GM19372 (cell line): ENCODE measurements at regions not wholly inside any gene's neighbourhood (a gene's known extent, or its start where the extent isn't known, plus 50 kb on each side); places are given as distances from the start of the nearest gene placed in this dataset.
"Not testable (repeated sequence)": the region's sequence is repeated elsewhere in the genome, so short reads cannot be mapped to it uniquely, and the experiment has no call there.

Experiments
- ATAC-seq: cut with Tn5 transposase; IDR thresholded peaks from one replicate; pipeline ENCODE4 v1.9.1; 2021; ENCODE audit warnings: mild to moderate bottlenecking, low read depth, moderate library complexity; ENCODE audit not compliant: unreplicated experiment

- no peak for ATAC-seq
Measured at GRCh38 chr2:146608490-146608889, 1236.3 kb upstream of the ACVR2A start.

GRCh38 chr2:146604521-146604920 is 1240.3 kb upstream of the ACVR2A start:
- no peak for ATAC-seq

- ATAC-seq = no peak
Measured at GRCh38 chr2:146602856-146603255, 1242.0 kb upstream of the ACVR2A start.

GRCh38 chr2:146602383-146602782 is 1242.4 kb upstream of the ACVR2A start:
- ATAC-seq = no peak

- ATAC-seq = no peak
Measured at GRCh38 chr2:146598791-146599190, 1246.0 kb upstream of the ACVR2A start.

GRCh38 chr2:146597291-146597690 is 1247.5 kb upstream of the ACVR2A start:
- ATAC-seq = no peak

- ATAC-seq = no peak
Measured at GRCh38 chr2:146591908-146592307, 1252.9 kb upstream of the ACVR2A start.

- ATAC-seq = no peak
Measured at GRCh38 chr2:146587291-146587713, 1257.5 kb upstream of the ACVR2A start.

GRCh38 chr2:146584316-146584715 is 1260.5 kb upstream of the ACVR2A start:
- no peak for ATAC-seq

GRCh38 chr2:146579147-146579930 is 1265.5 kb upstream of the ACVR2A start:
- ATAC-seq = no peak

GRCh38 chr2:146576339-146577111 is 1268.3 kb upstream of the ACVR2A start:
- ATAC-seq = no peak

- ATAC-seq = no peak
Measured at GRCh38 chr2:146572598-146572997, 1272.2 kb upstream of the ACVR2A start.

- no peak for ATAC-seq
Measured at GRCh38 chr2:146561996-146562395, 1282.8 kb upstream of the ACVR2A start.

GRCh38 chr2:146547236-146547635 is 1297.6 kb upstream of the ACVR2A start:
- no peak for ATAC-seq

- no peak for ATAC-seq
Measured at GRCh38 chr2:146544701-146545100, 1300.1 kb upstream of the ACVR2A start.

GRCh38 chr2:146541896-146542295 is 1302.9 kb upstream of the ACVR2A start:
- no peak for ATAC-seq

GRCh38 chr2:146540271-146540932 is 1304.4 kb upstream of the ACVR2A start:
- ATAC-seq = no peak

GRCh38 chr2:146539739-146540138 is 1305.1 kb upstream of the ACVR2A start:
- ATAC-seq = not testable (repeated sequence)

GRCh38 chr2:146537477-146537876 is 1307.4 kb upstream of the ACVR2A start:
- ATAC-seq = no peak

- no peak for ATAC-seq
Measured at GRCh38 chr2:146532509-146533147, 1312.2 kb upstream of the ACVR2A start.

GRCh38 chr2:146532009-146532408 is 1312.8 kb upstream of the ACVR2A start:
- no peak for ATAC-seq
